ENCODE measurements at regions not wholly inside any gene's neighbourhood (a gene's known extent, or its start where the extent isn't known, plus 50 kb on each side); places are given as distances from the start of the nearest gene placed in this dataset.
"Not testable (repeated sequence)": the region's sequence is repeated elsewhere in the genome, so short reads cannot be mapped to it uniquely, and the experiment has no call there.

DNA sequence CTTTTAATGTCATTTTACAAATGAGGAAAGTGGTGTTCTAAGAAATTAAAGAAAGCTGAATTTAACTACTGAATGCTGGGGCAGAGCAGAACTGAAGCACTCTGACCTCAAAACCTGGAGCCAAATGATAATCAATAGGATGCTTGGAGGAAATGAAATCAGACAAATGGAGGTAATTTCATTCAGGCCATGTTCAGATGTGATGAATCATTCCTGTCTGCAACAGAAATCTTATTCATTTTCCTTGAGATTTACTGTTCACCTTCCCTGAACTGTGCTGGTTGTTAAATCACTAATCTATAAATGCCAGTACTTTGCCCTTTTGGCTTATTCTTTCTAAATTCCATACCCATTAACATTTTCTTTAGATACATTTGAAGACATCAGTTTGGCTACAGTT, 85.6 kb upstream of the SNX7 start:
- H3K27ac ChIP-seq (ENCODE audit: low read depth, low read length) = no peak overlapping the region
- H3K36me3 ChIP-seq (ENCODE audit: insufficient read depth, low read length) = no peaks in the 10 kb centered on the region
- no peak overlapping the region for H2AFZ ChIP-seq (ENCODE audit: low read length, unreplicated experiment)
- no peaks in the 10 kb centered on the region for H3K79me2 ChIP-seq (ENCODE audit: control insufficient read depth, insufficient read depth, low read length, unreplicated experiment)
- H3K27me3 ChIP-seq (ENCODE audit: insufficient read depth, low read length) = no peaks in the 10 kb centered on the region
- no peak overlapping the region for H3K4me3 ChIP-seq (ENCODE audit: low read depth, low read length)
- no peaks in the 10 kb centered on the region for H3K4me1 ChIP-seq (ENCODE audit: control insufficient read depth, insufficient read depth, low read length, unreplicated experiment)

DNA sequence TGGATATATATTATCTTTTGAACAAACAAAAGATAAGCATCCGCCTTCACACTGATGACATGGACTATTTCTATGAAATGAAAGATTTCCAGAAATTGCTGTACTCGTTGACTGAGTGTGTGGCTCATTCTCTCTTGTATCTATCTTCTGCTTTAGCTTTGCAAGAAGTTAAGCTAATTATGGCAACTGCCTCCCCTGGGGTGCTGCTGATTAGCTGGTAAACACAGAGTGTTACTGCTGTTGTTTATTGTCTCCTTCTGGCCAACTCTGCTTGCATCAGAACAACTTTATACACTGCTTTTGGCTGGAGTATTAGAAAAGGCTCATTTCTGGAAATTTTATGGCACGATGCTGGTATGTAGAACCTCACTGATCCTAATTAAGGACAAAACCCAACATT, 95.6 kb upstream of the SNX7 start:
- H3K36me3 ChIP-seq (ENCODE audit: insufficient read depth, low read length) = no peaks in the 10 kb centered on the region
- no peak overlapping the region for H3K27ac ChIP-seq (ENCODE audit: low read depth, low read length)
- H2AFZ ChIP-seq (ENCODE audit: low read length, unreplicated experiment) = peak overlapping the region; percentile 43
- no peaks in the 10 kb centered on the region for H3K79me2 ChIP-seq (ENCODE audit: control insufficient read depth, insufficient read depth, low read length, unreplicated experiment)
- no peaks in the 10 kb centered on the region for H3K27me3 ChIP-seq (ENCODE audit: insufficient read depth, low read length)
- no peak overlapping the region for H3K4me3 ChIP-seq (ENCODE audit: low read depth, low read length)
- H3K4me1 ChIP-seq (ENCODE audit: control insufficient read depth, insufficient read depth, low read length, unreplicated experiment) = no peaks in the 10 kb centered on the region

DNA sequence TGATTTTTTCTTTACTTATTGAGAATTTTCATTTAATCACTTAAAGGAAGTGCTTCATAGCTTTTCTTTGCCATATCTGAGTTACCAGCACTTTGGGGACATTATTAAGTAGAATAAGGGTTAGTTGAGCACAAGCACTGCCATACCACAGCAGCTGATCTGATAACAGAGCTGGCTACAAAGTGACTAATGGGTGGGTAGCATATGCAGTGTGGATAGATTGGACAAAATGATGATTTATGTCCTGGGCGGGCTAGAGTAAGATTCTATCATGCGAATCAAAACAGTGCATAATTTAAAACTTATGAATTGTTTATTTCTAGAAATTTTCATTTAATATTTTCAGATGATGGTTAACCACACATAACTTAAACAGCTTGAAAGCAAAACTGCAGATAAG, 102.2 kb upstream of the SNX7 start:
- Histone ChIP-seq H3K4me3 (ENCODE audit: low read depth, low read length) (no peak overlapping the region), H2AFZ (ENCODE audit: low read length, unreplicated experiment) (no peak overlapping the region), H3K36me3 (ENCODE audit: insufficient read depth, low read length) (no peaks in the 10 kb centered on the region), H3K27ac (ENCODE audit: low read depth, low read length) (no peak overlapping the region), H3K4me1 (ENCODE audit: control insufficient read depth, insufficient read depth, low read length, unreplicated experiment) (no peaks in the 10 kb centered on the region), H3K79me2 (ENCODE audit: control insufficient read depth, insufficient read depth, low read length, unreplicated experiment) (no peaks in the 10 kb centered on the region), H3K27me3 (ENCODE audit: insufficient read depth, low read length) (no peaks in the 10 kb centered on the region)

DNA sequence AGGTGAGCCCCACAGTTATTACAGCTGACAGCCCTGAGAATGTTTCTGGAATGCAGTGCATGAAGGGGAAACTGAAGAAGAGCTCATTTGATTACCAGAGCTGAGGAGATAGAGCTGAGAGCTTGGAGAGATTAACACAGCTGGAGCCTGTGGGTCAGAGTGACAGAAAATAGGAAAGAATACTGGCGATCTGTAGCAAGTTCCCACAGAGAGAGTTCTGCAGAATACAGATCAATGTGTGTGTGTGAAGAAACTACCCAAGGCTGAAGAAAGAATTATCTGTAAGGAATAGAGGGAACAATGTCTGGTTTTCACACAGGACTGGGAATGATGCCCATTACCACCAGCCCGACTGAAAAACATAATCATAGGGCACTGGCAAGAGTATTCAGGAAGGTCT, 103.6 kb upstream of the SNX7 start:
- Histone ChIP-seq H3K36me3 (ENCODE audit: insufficient read depth, low read length) (no peaks in the 10 kb centered on the region), H2AFZ (ENCODE audit: low read length, unreplicated experiment) (peak overlapping the region; percentile 41), H3K27ac (ENCODE audit: low read depth, low read length) (no peak overlapping the region), H3K4me3 (ENCODE audit: low read depth, low read length) (no peak overlapping the region), H3K4me1 (ENCODE audit: control insufficient read depth, insufficient read depth, low read length, unreplicated experiment) (no peaks in the 10 kb centered on the region), H3K27me3 (ENCODE audit: insufficient read depth, low read length) (no peaks in the 10 kb centered on the region), H3K79me2 (ENCODE audit: control insufficient read depth, insufficient read depth, low read length, unreplicated experiment) (no peaks in the 10 kb centered on the region)

DNA sequence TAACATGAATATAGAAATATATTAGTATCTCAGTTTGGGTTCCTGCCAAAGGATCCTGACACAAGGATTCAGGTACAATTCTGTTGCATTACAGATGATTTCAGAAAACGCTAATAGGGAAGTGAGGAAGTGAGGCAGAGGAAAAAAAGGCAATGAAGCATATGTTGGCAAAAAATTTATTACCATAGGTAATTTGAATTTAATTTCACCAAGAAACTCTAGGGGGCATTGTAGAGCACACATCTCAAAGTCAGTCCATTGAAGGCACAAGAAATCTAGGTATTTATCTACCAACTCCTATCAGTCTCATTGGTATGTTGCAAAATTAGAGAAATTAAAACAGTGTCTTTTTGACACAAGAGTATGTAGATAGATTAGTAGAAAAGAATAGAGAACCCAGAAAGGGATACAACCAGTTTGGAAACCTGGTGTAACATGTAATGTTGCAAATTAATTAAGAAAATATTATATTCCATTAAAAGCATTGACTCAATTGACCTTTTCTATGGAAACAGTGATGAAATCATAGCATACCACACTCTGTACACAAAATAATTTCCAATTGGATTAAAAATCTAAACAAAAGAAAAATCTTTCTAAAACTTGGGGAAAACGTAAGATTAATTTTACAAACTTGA, 104.9 kb upstream of the SNX7 start:
- H3K36me3 ChIP-seq (ENCODE audit: insufficient read depth, low read length) = no peaks in the 10 kb centered on the region
- H3K4me1 ChIP-seq (ENCODE audit: control insufficient read depth, insufficient read depth, low read length, unreplicated experiment) = no peaks in the 10 kb centered on the region
- H3K79me2 ChIP-seq (ENCODE audit: control insufficient read depth, insufficient read depth, low read length, unreplicated experiment) = no peaks in the 10 kb centered on the region
- no peak overlapping the region for H3K27ac ChIP-seq (ENCODE audit: low read depth, low read length)
- no peak overlapping the region for H2AFZ ChIP-seq (ENCODE audit: low read length, unreplicated experiment)
- no peak overlapping the region for H3K4me3 ChIP-seq (ENCODE audit: low read depth, low read length)
- H3K27me3 ChIP-seq (ENCODE audit: insufficient read depth, low read length) = no peaks in the 10 kb centered on the region

DNA sequence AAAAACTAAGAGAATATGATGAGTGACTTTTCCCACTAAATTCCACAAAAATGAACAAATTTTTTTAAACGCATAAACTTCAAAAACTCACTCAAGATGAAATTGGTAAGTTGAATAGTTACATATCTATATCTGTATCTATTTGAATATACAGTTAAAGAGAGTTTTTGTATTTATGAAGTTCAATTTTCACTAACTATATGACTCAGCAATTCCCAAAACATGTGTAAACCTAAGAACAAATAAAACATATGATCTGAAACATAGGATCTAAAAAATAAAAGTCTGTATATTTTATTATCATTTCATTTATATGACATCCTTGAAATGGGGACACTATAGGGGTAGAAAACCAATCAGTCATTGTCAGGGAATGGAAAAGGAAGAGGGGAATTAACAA, 105.7 kb upstream of the SNX7 start:
- Histone ChIP-seq H3K27ac (ENCODE audit: low read depth, low read length) (no peak overlapping the region), H3K36me3 (ENCODE audit: insufficient read depth, low read length) (no peaks in the 10 kb centered on the region), H3K27me3 (ENCODE audit: insufficient read depth, low read length) (no peaks in the 10 kb centered on the region), H2AFZ (ENCODE audit: low read length, unreplicated experiment) (no peak overlapping the region), H3K4me3 (ENCODE audit: low read depth, low read length) (no peak overlapping the region), H3K79me2 (ENCODE audit: control insufficient read depth, insufficient read depth, low read length, unreplicated experiment) (no peaks in the 10 kb centered on the region), H3K4me1 (ENCODE audit: control insufficient read depth, insufficient read depth, low read length, unreplicated experiment) (no peaks in the 10 kb centered on the region)

DNA sequence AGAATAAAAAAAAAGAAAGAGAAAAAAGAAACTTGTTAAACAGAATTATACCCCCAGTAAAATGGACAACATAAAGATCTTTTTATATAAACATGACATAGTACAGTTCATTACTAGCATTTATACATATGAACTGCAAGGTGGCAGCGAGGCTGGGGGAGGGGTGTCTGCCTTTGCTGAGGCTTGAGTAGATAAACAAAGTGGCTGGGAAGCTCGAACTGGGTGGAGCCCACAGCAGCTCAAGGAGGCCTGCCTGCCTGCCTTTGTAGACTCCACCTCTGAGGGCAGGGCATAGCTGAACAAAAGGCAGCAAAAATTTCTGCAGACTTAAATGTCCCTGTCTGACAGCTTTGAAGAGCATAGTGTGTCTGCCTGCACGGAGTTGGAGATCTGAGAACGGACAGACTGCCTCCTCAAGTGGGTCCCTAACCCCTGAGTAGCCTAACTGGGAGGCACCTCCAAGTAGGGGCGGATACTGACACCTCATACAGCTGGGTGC, 108.9 kb upstream of the SNX7 start:
- H3K27me3 ChIP-seq (ENCODE audit: insufficient read depth, low read length); H3K36me3 ChIP-seq (ENCODE audit: insufficient read depth, low read length); H3K79me2 ChIP-seq (ENCODE audit: control insufficient read depth, insufficient read depth, low read length, unreplicated experiment); H3K4me1 ChIP-seq (ENCODE audit: control insufficient read depth, insufficient read depth, low read length, unreplicated experiment); H2AFZ ChIP-seq (ENCODE audit: low read length, unreplicated experiment); H3K27ac ChIP-seq (ENCODE audit: low read depth, low read length); H3K4me3 ChIP-seq (ENCODE audit: low read depth, low read length): not testable (repeated sequence)

DNA sequence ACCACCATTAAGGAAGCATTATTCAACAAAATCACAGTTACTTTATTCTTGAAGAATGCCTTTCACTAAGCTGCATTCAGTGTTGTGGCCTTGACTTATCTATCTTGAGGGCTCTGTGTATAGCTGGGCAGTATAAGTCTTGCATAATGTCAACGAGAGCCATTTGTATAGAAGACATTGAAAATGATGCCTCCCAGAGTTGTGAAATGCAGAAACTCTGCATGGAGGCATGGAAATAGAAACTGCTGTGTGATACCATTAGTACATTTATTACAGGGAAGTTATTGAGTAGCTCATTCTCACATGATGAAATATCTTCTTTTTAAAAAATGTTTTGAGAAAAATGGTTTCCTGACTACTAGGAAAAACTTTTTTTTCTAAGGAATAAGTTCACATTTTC, 111.4 kb upstream of the SNX7 start:
- Histone ChIP-seq H2AFZ (ENCODE audit: low read length, unreplicated experiment) (no peak overlapping the region), H3K36me3 (ENCODE audit: insufficient read depth, low read length) (no peaks in the 10 kb centered on the region), H3K27me3 (ENCODE audit: insufficient read depth, low read length) (no peaks in the 10 kb centered on the region), H3K27ac (ENCODE audit: low read depth, low read length) (no peak overlapping the region), H3K4me3 (ENCODE audit: low read depth, low read length) (no peak overlapping the region), H3K4me1 (ENCODE audit: control insufficient read depth, insufficient read depth, low read length, unreplicated experiment) (no peaks in the 10 kb centered on the region), H3K79me2 (ENCODE audit: control insufficient read depth, insufficient read depth, low read length, unreplicated experiment) (no peaks in the 10 kb centered on the region)

DNA sequence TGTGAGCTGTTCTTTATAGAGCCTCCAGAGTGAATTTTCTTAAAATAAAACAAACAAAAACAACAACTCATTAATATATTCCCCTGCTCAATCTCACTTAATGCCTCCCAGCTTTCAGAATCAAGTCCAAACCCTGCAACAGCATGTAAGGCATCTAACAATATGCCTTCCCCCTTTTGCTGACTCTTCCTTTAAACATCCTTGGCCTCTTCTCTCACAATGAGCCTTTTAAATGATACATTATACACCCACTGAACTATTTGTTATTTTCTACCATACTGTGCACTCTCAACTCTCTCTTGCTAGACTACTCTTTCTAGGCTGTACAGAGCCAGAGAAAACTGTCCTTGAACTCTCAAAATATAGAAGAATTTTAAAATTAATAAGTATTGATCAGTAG, 115.2 kb upstream of the SNX7 start:
- Histone ChIP-seq H3K27ac (ENCODE audit: low read depth, low read length) (no peak overlapping the region), H3K4me1 (ENCODE audit: control insufficient read depth, insufficient read depth, low read length, unreplicated experiment) (no peaks in the 10 kb centered on the region), H3K27me3 (ENCODE audit: insufficient read depth, low read length) (no peaks in the 10 kb centered on the region), H3K36me3 (ENCODE audit: insufficient read depth, low read length) (no peaks in the 10 kb centered on the region), H2AFZ (ENCODE audit: low read length, unreplicated experiment) (no peak overlapping the region), H3K79me2 (ENCODE audit: control insufficient read depth, insufficient read depth, low read length, unreplicated experiment) (no peaks in the 10 kb centered on the region), H3K4me3 (ENCODE audit: low read depth, low read length) (no peak overlapping the region)

DNA sequence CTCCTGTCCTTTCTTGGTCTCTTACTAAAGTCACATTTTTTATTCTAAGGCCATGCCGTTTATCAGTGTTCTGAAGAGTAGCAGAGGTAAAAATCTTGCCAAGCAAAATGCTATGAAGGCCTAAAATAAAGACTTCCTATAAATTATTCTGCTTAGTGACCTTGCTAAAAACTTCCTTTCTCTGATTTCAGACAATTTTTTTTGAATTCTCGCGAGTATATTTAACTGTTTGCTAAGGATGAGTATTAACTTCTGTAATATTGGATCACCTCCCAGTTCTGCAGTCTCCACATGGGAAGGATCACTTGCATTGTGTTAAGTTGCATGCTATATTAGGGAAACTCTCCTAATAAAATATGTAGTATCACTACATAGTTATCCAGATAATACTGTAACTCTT, 123.4 kb upstream of the SNX7 start:
- no peaks in the 10 kb centered on the region for H3K79me2 ChIP-seq (ENCODE audit: control insufficient read depth, insufficient read depth, low read length, unreplicated experiment)
- no peak overlapping the region for H2AFZ ChIP-seq (ENCODE audit: low read length, unreplicated experiment)
- no peaks in the 10 kb centered on the region for H3K27me3 ChIP-seq (ENCODE audit: insufficient read depth, low read length)
- H3K36me3 ChIP-seq (ENCODE audit: insufficient read depth, low read length) = no peaks in the 10 kb centered on the region
- no peak overlapping the region for H3K27ac ChIP-seq (ENCODE audit: low read depth, low read length)
- no peaks in the 10 kb centered on the region for H3K4me1 ChIP-seq (ENCODE audit: control insufficient read depth, insufficient read depth, low read length, unreplicated experiment)
- no peak overlapping the region for H3K4me3 ChIP-seq (ENCODE audit: low read depth, low read length)

DNA sequence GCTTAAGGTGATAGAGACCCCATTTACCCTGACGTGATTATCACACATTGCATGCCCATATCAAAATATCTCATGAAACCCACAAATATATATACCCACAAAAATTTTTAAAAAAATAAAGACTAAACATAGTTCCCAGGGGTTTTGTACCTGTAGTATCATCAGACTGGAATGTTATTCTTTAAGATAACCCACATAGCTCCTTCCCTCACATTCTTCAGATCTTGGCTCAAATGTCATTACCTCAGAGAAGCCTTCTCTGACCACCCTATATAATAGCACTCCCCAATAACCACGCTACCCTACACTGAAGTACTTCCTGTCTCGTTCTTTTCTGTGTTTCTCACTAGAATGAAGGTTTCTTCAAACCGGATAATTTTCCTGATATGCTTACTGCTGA, 138.3 kb upstream of the SNX7 start:
- Histone ChIP-seq H3K79me2 (ENCODE audit: control insufficient read depth, insufficient read depth, low read length, unreplicated experiment) (no peaks in the 10 kb centered on the region), H3K27me3 (ENCODE audit: insufficient read depth, low read length) (no peaks in the 10 kb centered on the region), H3K4me3 (ENCODE audit: low read depth, low read length) (no peak overlapping the region), H3K4me1 (ENCODE audit: control insufficient read depth, insufficient read depth, low read length, unreplicated experiment) (no peaks in the 10 kb centered on the region), H3K27ac (ENCODE audit: low read depth, low read length) (no peak overlapping the region), H3K36me3 (ENCODE audit: insufficient read depth, low read length) (no peaks in the 10 kb centered on the region), H2AFZ (ENCODE audit: low read length, unreplicated experiment) (no peak overlapping the region)

All from ACC112 (cell line).